OCI-LY7 (cell line): ENCODE measurements at regions not wholly inside any gene's neighbourhood (a gene's known extent, or its start where the extent isn't known, plus 50 kb on each side); places are given as distances from the start of the nearest gene placed in this dataset.

Source experiments
- CTCF ChIP-seq: fragments of 200-600 bp; sonication (generic); conservative IDR thresholded peaks from 2 replicates; pipeline ENCODE4 v1.5.1; 2014; ENCODE audit warnings: mild to moderate bottlenecking, antibody characterized with exemption, low read length, moderate library complexity, mixed read lengths
- EZH2phosphoT487 ChIP-seq: fragments of 200-600 bp; sonication (generic); IDR thresholded peaks from 2 replicates; pipeline ENCODE4 v1.6.1; 2018; ENCODE audit warnings: low read depth, borderline replicate concordance, mild to moderate bottlenecking, mixed run types, antibody characterized with exemption, low read length, moderate library complexity, mixed read lengths

- no peak for TF ChIP-seq CTCF
- no peak for TF ChIP-seq EZH2phosphoT487
Measured at GRCh38 chr4:140234697-140235060, 80.7 kb upstream of the MAML3 start.
